GM21447 (cell line): ENCODE measurements at regions not wholly inside any gene's neighbourhood (a gene's known extent, or its start where the extent isn't known, plus 50 kb on each side); places are given as distances from the start of the nearest gene placed in this dataset.
"Not testable (repeated sequence)": the region's sequence is repeated elsewhere in the genome, so short reads cannot be mapped to it uniquely, and the experiment has no call there.

ENCODE experiments used
- ATAC-seq: cut with Tn5 transposase; IDR thresholded peaks from one replicate; pipeline ENCODE4 v1.9.1; 2021; ENCODE audit not compliant: unreplicated experiment

DNA sequence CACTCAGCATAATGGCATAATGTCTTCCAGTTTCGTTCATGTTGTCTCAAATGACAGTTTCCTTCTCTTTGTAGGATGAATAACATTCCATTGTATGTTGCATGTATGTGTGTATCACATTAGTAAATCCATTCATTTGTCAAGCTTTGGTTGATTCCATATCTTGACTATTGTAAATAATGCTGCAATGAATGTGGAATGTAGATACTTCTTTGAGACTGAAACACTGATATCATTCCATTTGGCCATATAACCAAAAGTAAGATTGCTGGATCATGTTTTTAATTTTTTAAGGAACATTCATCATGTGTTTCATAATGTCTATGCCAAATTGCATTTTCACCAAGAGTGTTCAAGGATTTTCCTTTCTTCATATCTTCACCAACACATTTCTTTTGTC is 1711.4 kb upstream of the PIK3C3 start:
- no peak for ATAC-seq

DNA sequence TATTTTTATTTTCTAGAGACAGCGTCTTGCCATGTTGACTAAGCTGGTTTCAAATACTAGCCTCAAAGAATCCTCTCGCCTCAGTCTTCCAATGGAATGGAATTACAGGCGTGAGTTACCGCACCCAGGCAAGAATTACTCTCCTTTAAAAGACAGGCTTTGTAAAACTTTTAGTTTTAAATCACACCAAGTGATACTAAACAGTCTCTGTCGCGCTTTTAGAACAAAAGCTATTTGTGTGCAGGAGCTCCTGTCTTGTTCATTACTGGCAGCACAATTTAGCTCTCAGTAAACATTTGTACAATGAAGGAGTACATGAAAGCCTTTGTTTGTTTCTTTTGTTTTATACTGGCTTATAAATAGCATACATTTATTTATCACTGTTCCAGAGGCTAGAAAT is 1719.2 kb upstream of the PIK3C3 start:
- no peak for ATAC-seq

DNA sequence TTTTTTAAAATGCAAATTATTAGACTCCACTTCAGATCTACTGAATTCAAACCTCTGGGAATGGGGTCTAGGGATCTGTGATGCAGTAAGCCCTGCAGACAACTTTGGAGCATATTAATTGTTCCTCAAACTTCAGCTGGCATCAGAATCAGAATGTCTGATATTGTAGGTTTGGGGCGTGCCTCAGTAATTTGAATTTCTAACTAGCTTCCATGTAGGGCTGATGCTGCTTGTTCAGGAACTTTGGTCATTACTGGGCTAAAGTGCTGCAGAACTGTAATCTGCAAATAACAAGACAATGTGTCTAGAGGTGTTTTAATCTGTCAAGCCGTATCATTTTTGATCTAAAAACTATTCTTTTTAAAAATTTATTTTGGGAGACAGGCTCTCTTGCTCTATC is 1719.7 kb upstream of the PIK3C3 start:
- no peak for ATAC-seq

DNA sequence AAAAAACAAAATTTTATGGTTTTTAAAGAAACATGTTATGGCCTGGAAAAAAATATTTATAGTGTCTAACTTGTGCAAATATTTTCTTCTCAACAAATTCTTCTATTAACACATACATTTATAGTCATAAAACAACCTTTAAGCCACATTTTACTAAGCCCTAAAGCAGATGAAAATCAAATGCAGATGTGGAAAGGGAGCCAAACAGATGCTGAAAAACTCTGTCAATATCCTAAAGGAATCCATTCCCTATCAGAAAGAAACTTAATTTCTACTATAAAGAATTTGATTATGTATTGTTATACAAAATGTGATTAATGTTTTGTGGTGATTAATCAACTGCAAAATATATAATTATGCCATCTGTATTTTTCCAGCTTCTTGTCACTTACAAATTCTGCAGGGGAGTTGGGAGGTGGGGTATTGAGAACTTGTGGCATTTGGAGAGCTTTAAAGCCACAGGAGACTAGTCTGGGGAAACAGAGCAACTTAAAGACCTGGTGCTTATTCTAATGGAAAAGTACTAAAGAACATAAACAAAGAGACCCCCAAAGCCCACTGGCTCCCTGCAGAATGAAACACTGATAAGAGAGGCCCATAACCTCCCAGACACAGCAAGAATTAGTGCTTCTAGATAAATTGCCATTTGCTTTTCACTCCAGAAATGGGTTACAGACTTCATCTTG is 1721.0 kb upstream of the PIK3C3 start:
- ATAC-seq: no peak

DNA sequence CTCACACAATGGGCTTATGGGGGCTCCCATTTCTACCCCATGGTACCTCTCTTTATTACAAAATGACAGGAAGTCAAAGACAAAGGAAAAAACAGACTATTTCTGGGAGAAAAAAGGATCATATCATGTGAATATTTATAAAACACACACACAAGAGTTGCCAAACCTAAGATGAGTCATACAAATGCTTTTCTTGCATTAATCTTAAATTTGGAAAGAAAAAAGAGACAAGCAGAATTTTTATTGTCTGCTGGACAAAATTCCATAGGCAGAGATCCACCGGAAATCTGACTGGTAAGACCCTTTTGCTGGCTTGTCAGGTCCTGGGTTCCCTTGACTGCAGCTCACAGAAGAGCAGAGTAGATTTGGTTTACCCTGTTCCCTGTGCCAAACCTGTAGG is 1732.3 kb upstream of the PIK3C3 start:
- ATAC-seq: no peak

- ATAC-seq: no peak
Observed at GRCh38 chr18:40216856-40217255, 1738.2 kb upstream of the PIK3C3 start.

GRCh38 chr18:40215979-40216378 is 1739.1 kb upstream of the PIK3C3 start:
- no peak for ATAC-seq

GRCh38 chr18:40210696-40211095 is 1744.3 kb upstream of the PIK3C3 start:
- ATAC-seq: no peak

GRCh38 chr18:40208958-40209357 is 1746.1 kb upstream of the PIK3C3 start:
- ATAC-seq: no peak

GRCh38 chr18:40197711-40198110 is 1757.3 kb upstream of the PIK3C3 start:
- no peak for ATAC-seq

- ATAC-seq: no peak
Observed at GRCh38 chr18:40186677-40187076, 1768.4 kb upstream of the PIK3C3 start.

GRCh38 chr18:40179729-40180461 is 1775.1 kb upstream of the PIK3C3 start:
- ATAC-seq: no peak

GRCh38 chr18:40168026-40168425 is 1787.0 kb upstream of the PIK3C3 start:
- no peak for ATAC-seq

- ATAC-seq: no peak
Observed at GRCh38 chr18:40163254-40163653, 1791.8 kb upstream of the PIK3C3 start.

DNA sequence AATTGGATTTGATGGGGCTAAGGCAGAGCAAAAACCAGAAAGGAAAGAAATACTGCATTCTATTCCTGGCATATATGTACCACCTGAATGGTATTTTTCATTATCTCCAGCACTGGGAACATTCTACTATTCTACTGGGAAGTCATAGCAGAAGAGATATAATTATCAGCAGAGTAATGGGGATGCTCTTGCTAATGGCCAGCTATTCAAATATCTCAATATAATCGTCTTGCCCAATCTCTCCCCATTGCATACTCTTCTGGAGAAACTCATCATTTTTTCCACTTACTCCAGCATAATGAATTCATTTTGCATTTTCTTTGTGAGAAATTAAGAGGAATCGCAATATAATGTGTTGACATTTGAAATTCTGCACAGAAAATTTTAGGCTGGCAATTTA is 1794.7 kb upstream of the PIK3C3 start:
- ATAC-seq: no peak

GRCh38 chr18:40159141-40160017 is 1795.7 kb upstream of the PIK3C3 start:
- no peak for ATAC-seq

- ATAC-seq: no peak
Observed at GRCh38 chr18:40157120-40157519, 1797.9 kb upstream of the PIK3C3 start.

- no peak for ATAC-seq
Observed at GRCh38 chr18:40152859-40153258, 1802.2 kb upstream of the PIK3C3 start.

DNA sequence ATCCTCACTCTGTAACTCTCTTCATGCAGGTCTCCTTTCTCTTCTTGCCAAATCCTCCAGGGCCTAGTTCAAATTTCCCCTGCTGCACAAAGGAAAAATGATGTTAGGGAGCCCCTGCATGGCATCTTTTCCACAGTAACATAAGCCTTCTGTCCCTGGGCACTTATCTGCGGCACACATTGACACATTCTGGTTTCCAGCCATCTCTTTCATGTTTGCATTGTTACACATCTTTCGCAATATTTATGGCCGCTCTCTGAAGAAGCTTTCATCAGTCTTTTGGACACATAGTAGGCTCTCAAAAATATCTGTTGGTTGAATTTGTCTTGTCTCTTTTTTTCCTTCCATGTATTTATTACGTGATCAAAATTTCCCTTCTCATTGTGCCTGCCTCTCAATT is 1806.1 kb upstream of the PIK3C3 start:
- no peak for ATAC-seq

- no peak for ATAC-seq
Observed at GRCh38 chr18:40133253-40133652, 1821.8 kb upstream of the PIK3C3 start.

GRCh38 chr18:40132438-40132837 is 1822.6 kb upstream of the PIK3C3 start:
- not testable (repeated sequence) for ATAC-seq

GRCh38 chr18:40124107-40124506 is 1830.9 kb upstream of the PIK3C3 start:
- no peak for ATAC-seq
